Kidney (tissue), 13 donors: ENCODE measurements at regions not wholly inside any gene's neighbourhood (a gene's known extent, or its start where the extent isn't known, plus 50 kb on each side); places are given as distances from the start of the nearest gene placed in this dataset.

ENCODE experiments used
- DNase-seq, 5 donors: peaks; one replicate each; pipeline ENCODE4 v3.0.0-alpha.2; 2013 to 2020
- FAIRE-seq: peaks from 2 replicates; lab custom pipeline; 2012; peaks lifted over from hg19 to GRCh38; lab: Jason Lieb, UNC
- H3K27ac ChIP-seq, 2 donors: one replicate each; pipeline ENCODE4 v1.7.0; 2013; ENCODE audit warnings: low read depth in 2 of 2, low read length in 2 of 2, inconsistent platforms in 1 of 2
- H3K27me3 ChIP-seq: one replicate; pipeline ENCODE4 v1.7.1; 2013; ENCODE audit warnings: low read length, inconsistent platforms; ENCODE audit not compliant: control insufficient read depth, insufficient read depth
- H3K36me3 ChIP-seq, 3 donors: one replicate each; pipeline versions ENCODE4 v1.7.0 to v1.7.1; 2013; ENCODE audit warnings: low read length in 3 of 3, control low read depth in 1 of 3, inconsistent platforms in 1 of 3; ENCODE audit not compliant: insufficient read depth in 3 of 3, control insufficient read depth in 2 of 3
- H3K4me1 ChIP-seq, 3 donors: one replicate each; pipeline versions ENCODE4 v1.7.0 to v1.7.1; 2013; ENCODE audit warnings: low read length in 3 of 3, inconsistent platforms in 1 of 3, low read depth in 1 of 3; ENCODE audit not compliant: control insufficient read depth in 2 of 3, insufficient read depth in 2 of 3
- H3K4me3 ChIP-seq, 3 donors: one replicate each; pipeline versions ENCODE4 v1.7.0 to v1.8.1; 2013; ENCODE audit warnings: low read length in 3 of 3, control low read depth in 1 of 3, inconsistent platforms in 1 of 3
- H3K9ac ChIP-seq, 3 donors: one replicate each; pipeline versions ENCODE4 v1.7.0 to v1.7.1; 2013; ENCODE audit warnings: low read length in 3 of 3, control low read depth in 1 of 3, inconsistent platforms in 1 of 3
- H3K9me3 ChIP-seq, 3 donors: one replicate each; pipeline versions ENCODE4 v1.7.0 to v1.7.1; 2013; ENCODE audit warnings: low read length in 3 of 3, control low read depth in 1 of 3, inconsistent platforms in 1 of 3; ENCODE audit not compliant: control insufficient read depth in 2 of 3, insufficient read depth in 1 of 3
- CTCF ChIP-seq: IDR thresholded peaks from 3 replicates; pipeline ENCODE4 v1.5.1; 2012; ENCODE audit warnings: mild to moderate bottlenecking, moderate library complexity, borderline replicate concordance; ENCODE audit not compliant: insufficient read depth; ENCODE audit errors: extremely low read depth
- intact Hi-C: fragments of 100-400 bp; cut with DNase I; formaldehyde crosslinking; loops from one replicate; pipeline ENCODE4 v1.11.1; 2022
- donor health status: control.
- donor health status: control.
- donor health status: control.
- donor health status: control.
- donor health status: control.
- donor health status: DM: yes; HTN: yes; CAD: no.
- donor health status: Normal renal cell carcinoma (clear cell type).

GRCh38 chr16:16833165-16833564, 454.2 kb downstream of the NPIPA7 start:
- Histone ChIP-seq H3K27me3 (no peaks in the 10 kb centered on the region), H3K9me3 (peaks cover 0 to 2% (median 1%) of the 10 kb centered on the region in 3 donors), H3K36me3 (no peaks in the 10 kb centered on the region), H3K4me1 (no peaks in the 10 kb centered on the region), H3K27ac (no peak overlapping the region), H3K4me3 (no peak overlapping the region), H3K9ac (no peak overlapping the region)
- TF ChIP-seq CTCF: no peak
- FAIRE-seq (no peak), DNase-seq (no peak)
- intact Hi-C loops: no loop called here

- H3K4me1 ChIP-seq: no peaks in the 10 kb centered on the region
- no peak for TF ChIP-seq CTCF
- H3K9ac ChIP-seq: no peak overlapping the region
- no peak overlapping the region for H3K27ac ChIP-seq
- no peaks in the 10 kb centered on the region for H3K36me3 ChIP-seq
- FAIRE-seq: no peak
- intact Hi-C loops: no loop called here
- no peaks in the 10 kb centered on the region for H3K27me3 ChIP-seq
- no peak overlapping the region for H3K4me3 ChIP-seq
- DNase-seq: no peak
- no peaks in the 10 kb centered on the region for H3K9me3 ChIP-seq
Measured at GRCh38 chr16:16850274-16850673, 471.3 kb downstream of the NPIPA7 start.

- DNase-seq (no peak), FAIRE-seq (no peak)
- H3K27me3 ChIP-seq: no peaks in the 10 kb centered on the region
- H3K9me3 ChIP-seq: no peaks in the 10 kb centered on the region
- intact Hi-C loops: no loop called here
- H3K27ac ChIP-seq: no peak overlapping the region
- H3K4me3 ChIP-seq: no peak overlapping the region
- H3K9ac ChIP-seq: no peak overlapping the region
- no peak for TF ChIP-seq CTCF
- no peaks in the 10 kb centered on the region for H3K4me1 ChIP-seq
- no peaks in the 10 kb centered on the region for H3K36me3 ChIP-seq
Measured at GRCh38 chr16:16857012-16857411, 478.1 kb downstream of the NPIPA7 start.

- FAIRE-seq (no peak), DNase-seq (peak in 1 of 5 donors; percentile 2)
- H3K4me1 ChIP-seq: no peaks in the 10 kb centered on the region
- H3K4me3 ChIP-seq: no peak overlapping the region
- intact Hi-C loops: no loop called here
- H3K9ac ChIP-seq: no peak overlapping the region
- no peak overlapping the region for H3K27ac ChIP-seq
- H3K27me3 ChIP-seq: no peaks in the 10 kb centered on the region
- no peak for TF ChIP-seq CTCF
- no peaks in the 10 kb centered on the region for H3K36me3 ChIP-seq
- H3K9me3 ChIP-seq: no peaks in the 10 kb centered on the region
Measured at GRCh38 chr16:16857603-16858283, 478.8 kb downstream of the NPIPA7 start.
